ENCODE measurements at regions not wholly inside any gene's neighbourhood (a gene's known extent, or its start where the extent isn't known, plus 50 kb on each side); places are given as distances from the start of the nearest gene placed in this dataset.

- H3K4me1 Mint-ChIP-seq (ENCODE audit: low read depth, unreplicated experiment): peaks cover 14% of the 10 kb centered on the region
- DNase-seq: peak; percentile 98
- no peaks in the 10 kb centered on the region for H3K36me3 Mint-ChIP-seq (ENCODE audit: unreplicated experiment)
- peak; percentile 100 for TF ChIP-seq CTCF (IDR thresholded peaks at IDR 0.05; ENCODE audit: partially characterized antibody, unreplicated experiment)
- H3K27ac Mint-ChIP-seq (ENCODE audit: unreplicated experiment): no peak overlapping the region
- H3K27me3 Mint-ChIP-seq (ENCODE audit: unreplicated experiment): no peaks in the 10 kb centered on the region
- H3K4me3 Mint-ChIP-seq (ENCODE audit: unreplicated experiment): peak overlapping the region; percentile 53
- H3K9me3 Mint-ChIP-seq (ENCODE audit: unreplicated experiment): peaks cover 2% of the 10 kb centered on the region
Observed at GRCh38 chr11:15650105-15650938, 535.6 kb downstream of the INSC start.

GRCh38 chr11:15651033-15651432 lies 536.3 kb downstream of the INSC start:
- no peaks in the 10 kb centered on the region for H3K27me3 Mint-ChIP-seq (ENCODE audit: unreplicated experiment)
- no peak for TF ChIP-seq CTCF (IDR thresholded peaks at IDR 0.05; ENCODE audit: partially characterized antibody, unreplicated experiment)
- H3K9me3 Mint-ChIP-seq (ENCODE audit: unreplicated experiment): peaks cover 2% of the 10 kb centered on the region
- H3K27ac Mint-ChIP-seq (ENCODE audit: unreplicated experiment): no peak overlapping the region
- no peak for DNase-seq
- H3K4me3 Mint-ChIP-seq (ENCODE audit: unreplicated experiment): peak overlapping the region; percentile 45
- H3K4me1 Mint-ChIP-seq (ENCODE audit: low read depth, unreplicated experiment): peaks cover 14% of the 10 kb centered on the region
- H3K36me3 Mint-ChIP-seq (ENCODE audit: unreplicated experiment): no peaks in the 10 kb centered on the region

- Mint-ChIP-seq H3K27me3 (ENCODE audit: unreplicated experiment) (no peaks in the 10 kb centered on the region), H3K27ac (ENCODE audit: unreplicated experiment) (no peak overlapping the region), H3K4me1 (ENCODE audit: low read depth, unreplicated experiment) (peaks cover 14% of the 10 kb centered on the region), H3K36me3 (ENCODE audit: unreplicated experiment) (no peaks in the 10 kb centered on the region), H3K4me3 (ENCODE audit: unreplicated experiment) (peak overlapping the region; percentile 55), H3K9me3 (ENCODE audit: unreplicated experiment) (peaks cover 2% of the 10 kb centered on the region)
- DNase-seq: no peak
- no peak for TF ChIP-seq CTCF (IDR thresholded peaks at IDR 0.05; ENCODE audit: partially characterized antibody, unreplicated experiment)
Observed at GRCh38 chr11:15651816-15652215, 537.1 kb downstream of the INSC start.

- Mint-ChIP-seq H3K27me3 (ENCODE audit: unreplicated experiment) (no peaks in the 10 kb centered on the region), H3K4me3 (ENCODE audit: unreplicated experiment) (no peak overlapping the region), H3K36me3 (ENCODE audit: unreplicated experiment) (no peaks in the 10 kb centered on the region)
Observed at GRCh38 chr11:15653191-15653710, 538.5 kb downstream of the INSC start.

More at GRCh38 chr11:15653191-15653710, 538.5 kb downstream of the INSC start:
- Mint-ChIP-seq H3K4me1 (ENCODE audit: low read depth, unreplicated experiment) (peaks cover 14% of the 10 kb centered on the region), H3K27ac (ENCODE audit: unreplicated experiment) (no peak overlapping the region), H3K9me3 (ENCODE audit: unreplicated experiment) (no peaks in the 10 kb centered on the region)
- TF ChIP-seq CTCF (IDR thresholded peaks at IDR 0.05; ENCODE audit: partially characterized antibody, unreplicated experiment): no peak
- DNase-seq: no peak

Measured in glutamatergic neuron (in vitro differentiated cells).